ENCODE measurements at regions not wholly inside any gene's neighbourhood (a gene's known extent, or its start where the extent isn't known, plus 50 kb on each side); places are given as distances from the start of the nearest gene placed in this dataset.

GRCh38 chr18:46338766-46339165 is 234.6 kb downstream of the HAUS1 start:
- no peak overlapping the region for H3K4me3 ChIP-seq (ENCODE audit: low read depth, low read length)

GRCh38 chr18:46340716-46341115 is 236.5 kb downstream of the HAUS1 start:
- no peak for TF ChIP-seq CTCF (IDR thresholded peaks at IDR 0.05; ENCODE audit: borderline replicate concordance, insufficient read depth, low read depth, low read length)
- H3K4me3 ChIP-seq (ENCODE audit: low read depth, low read length) = no peak overlapping the region

More at GRCh38 chr18:46338766-46339165, 234.6 kb downstream of the HAUS1 start:
- no peak for TF ChIP-seq CTCF (IDR thresholded peaks at IDR 0.05; ENCODE audit: borderline replicate concordance, insufficient read depth, low read depth, low read length)

GRCh38 chr18:46341986-46342525 is 237.9 kb downstream of the HAUS1 start:
- H3K4me3 ChIP-seq (ENCODE audit: low read depth, low read length) = no peak overlapping the region
- TF ChIP-seq CTCF (IDR thresholded peaks at IDR 0.05; ENCODE audit: borderline replicate concordance, insufficient read depth, low read depth, low read length) = no peak

- H3K4me3 ChIP-seq (ENCODE audit: low read depth, low read length) = no peak overlapping the region
- TF ChIP-seq CTCF (IDR thresholded peaks at IDR 0.05; ENCODE audit: borderline replicate concordance, insufficient read depth, low read depth, low read length) = no peak
Observed at GRCh38 chr18:46343456-46343855, 239.3 kb downstream of the HAUS1 start.

- no peak for TF ChIP-seq CTCF (IDR thresholded peaks at IDR 0.05; ENCODE audit: borderline replicate concordance, insufficient read depth, low read depth, low read length)
- no peak overlapping the region for H3K4me3 ChIP-seq (ENCODE audit: low read depth, low read length)
Observed at GRCh38 chr18:46343931-46344372, 239.8 kb downstream of the HAUS1 start.

GRCh38 chr18:46344416-46345180 is 240.4 kb downstream of the HAUS1 start:
- no peak for TF ChIP-seq CTCF (IDR thresholded peaks at IDR 0.05; ENCODE audit: borderline replicate concordance, insufficient read depth, low read depth, low read length)
- H3K4me3 ChIP-seq (ENCODE audit: low read depth, low read length) = no peak overlapping the region

GRCh38 chr18:46345181-46345465 is 240.9 kb downstream of the HAUS1 start:
- H3K4me3 ChIP-seq (ENCODE audit: low read depth, low read length) = no peak overlapping the region
- no peak for TF ChIP-seq CTCF (IDR thresholded peaks at IDR 0.05; ENCODE audit: borderline replicate concordance, insufficient read depth, low read depth, low read length)

Measured in GM12875 (cell line).